ENCODE measurements at regions not wholly inside any gene's neighbourhood (a gene's known extent, or its start where the extent isn't known, plus 50 kb on each side); places are given as distances from the start of the nearest gene placed in this dataset.

DNA sequence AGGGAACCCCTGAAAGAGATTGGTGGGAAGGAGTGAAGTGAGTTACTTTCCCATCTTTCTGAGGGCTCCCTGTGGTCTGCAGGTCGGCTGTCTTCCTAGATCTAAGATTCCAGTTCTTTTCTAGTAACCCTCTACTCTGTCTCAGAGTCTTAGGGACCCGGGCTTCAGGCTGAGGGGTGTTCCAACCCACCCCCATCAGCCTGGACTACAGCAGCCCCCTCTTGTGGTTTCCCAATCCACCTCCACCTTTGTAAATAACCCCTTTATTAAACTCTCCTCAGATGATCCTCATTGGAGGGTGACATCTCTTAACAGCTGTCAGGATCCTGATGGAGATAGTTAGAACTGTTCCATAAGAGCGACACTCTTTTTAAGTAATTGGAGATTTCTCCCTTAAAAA lies 300.4 kb downstream of the LRFN2 start:
- TF ChIP-seq POLR2AphosphoS5 (IDR thresholded peaks at IDR 0.05) = no peak
- TF ChIP-seq POLR2A (IDR thresholded peaks at IDR 0.05) = no peak
- TF ChIP-seq CTCF (IDR thresholded peaks at IDR 0.05 in 8 of 11, conservative IDR thresholded peaks at IDR 0.05 in 3 of 11) = no peak
